Pancreas (tissue), 10 donors: ENCODE measurements at regions not wholly inside any gene's neighbourhood (a gene's known extent, or its start where the extent isn't known, plus 50 kb on each side); places are given as distances from the start of the nearest gene placed in this dataset.

ENCODE experiments used
- ATAC-seq, 4 donors: fragments of 200-7000 bp; cut with Tn5 transposase; one replicate each; pipeline versions ENCODE4 v1.8.0 to v1.9.1; 2020; ENCODE audit warnings: mild to moderate bottlenecking in 4 of 4, moderate library complexity in 4 of 4
- DNase-seq, 6 donors: peaks; one replicate each; pipeline ENCODE4 v3.0.0-alpha.2; 2020
- FAIRE-seq: peaks from 2 replicates; lab custom pipeline; 2012; peaks lifted over from hg19 to GRCh38; lab: Jason Lieb, UNC
- H3K27ac ChIP-seq, 4 donors: fragments of 200-600 bp; sonication (generic); 1 replicate in 3 of 4; 2 replicates in 1 of 4; pipeline versions ENCODE4 v1.5.0 to v1.8.0; 2020
- H3K27me3 ChIP-seq, 4 donors: fragments of 200-600 bp; one replicate each; pipeline ENCODE4 v1.8.0; 2021
- H3K36me3 ChIP-seq, 3 donors: fragments of 200-600 bp; sonication (generic) in 1 of 3; one replicate each; pipeline versions ENCODE4 v1.5.0 to v1.8.0; 2020 to 2021
- H3K4me1 ChIP-seq, 3 donors: fragments of 200-600 bp; one replicate each; pipeline ENCODE4 v1.8.0; 2021
- H3K4me3 ChIP-seq, 4 donors: fragments of 200-600 bp; sonication (generic) in 2 of 4; one replicate each; pipeline versions ENCODE4 v1.5.0 to v1.8.0; 2020 to 2021
- H3K9me3 ChIP-seq, 4 donors: fragments of 200-600 bp; one replicate each; pipeline ENCODE4 v1.8.0; 2021
- whole genome bisulfite sequencing, 2 donors: extraction: QIAGEN DNeasy Blood & Tissue Kit; methylation state at CpG; one replicate each; pipeline ENCODE4 v1.1.7; 2013; 5-methylcytosine and 5-hydroxymethylcytosine counted together
- intact Hi-C, 3 donors: fragments of 100-400 bp; cut with DNase I; formaldehyde crosslinking; loops; one replicate each; pipeline versions ENCODE4 v1.11.1 to v1.14.2; 2022
- TF ChIP-seq, protein P1 (sequence below), 4 donors: fragments of 200-600 bp; sonication (generic) in 3 of 4; IDR thresholded peaks; one replicate each; pipeline versions ENCODE4 v1.5.0 to v1.8.0; 2021; ENCODE audit warnings: antibody characterized with exemption in 4 of 4
- donor health status: healthy with polysubstance abuse.
- donor health status: DM: no; HTN: no; CAD: no; lungs with moderate emphysema.
- donor health status: DM: no; HTN: no; CAD: no.
- donor health status: control.
- donor health status: control.
- donor health status: Bipolar disorder and iron deficiency.
- donor health status: DM: yes; HTN: yes; CAD: no.
- donor health status: DM: no; HTN: no; CAD: no.
- donor health status: DM: no; HTN: no; CAD: no.
- donor health status: DM: yes; HTN: yes; CAD: no.

DNA sequence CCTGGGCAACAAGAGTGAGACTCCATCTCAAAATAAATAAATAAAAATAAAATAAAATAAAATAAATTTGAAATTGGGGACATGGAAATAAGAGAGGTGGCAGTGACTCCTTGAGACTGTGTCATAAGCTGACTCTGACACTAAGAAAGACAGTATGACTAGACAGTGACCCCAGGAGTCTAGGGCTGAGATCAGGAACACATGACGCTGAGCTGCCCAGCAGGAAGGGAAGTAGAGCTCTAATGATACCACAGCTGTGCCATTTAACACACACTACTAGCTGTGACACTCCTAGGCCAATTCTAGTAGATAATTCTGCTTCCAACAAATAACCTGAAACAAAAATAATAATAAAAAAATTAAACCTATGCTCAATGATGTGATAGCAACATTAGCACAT, 293.0 kb downstream of the SEC61B start:
- peaks cover 0 to 2% (median 0%) of the 10 kb centered on the region in 3 donors for H3K4me1 ChIP-seq
- H3K9me3 ChIP-seq: no peaks in the 10 kb centered on the region
- 74 to 91% methylated on average over 1 of the region's 1 CpG for WGBS, 2 donors
- TF ChIP-seq, protein P1, sequence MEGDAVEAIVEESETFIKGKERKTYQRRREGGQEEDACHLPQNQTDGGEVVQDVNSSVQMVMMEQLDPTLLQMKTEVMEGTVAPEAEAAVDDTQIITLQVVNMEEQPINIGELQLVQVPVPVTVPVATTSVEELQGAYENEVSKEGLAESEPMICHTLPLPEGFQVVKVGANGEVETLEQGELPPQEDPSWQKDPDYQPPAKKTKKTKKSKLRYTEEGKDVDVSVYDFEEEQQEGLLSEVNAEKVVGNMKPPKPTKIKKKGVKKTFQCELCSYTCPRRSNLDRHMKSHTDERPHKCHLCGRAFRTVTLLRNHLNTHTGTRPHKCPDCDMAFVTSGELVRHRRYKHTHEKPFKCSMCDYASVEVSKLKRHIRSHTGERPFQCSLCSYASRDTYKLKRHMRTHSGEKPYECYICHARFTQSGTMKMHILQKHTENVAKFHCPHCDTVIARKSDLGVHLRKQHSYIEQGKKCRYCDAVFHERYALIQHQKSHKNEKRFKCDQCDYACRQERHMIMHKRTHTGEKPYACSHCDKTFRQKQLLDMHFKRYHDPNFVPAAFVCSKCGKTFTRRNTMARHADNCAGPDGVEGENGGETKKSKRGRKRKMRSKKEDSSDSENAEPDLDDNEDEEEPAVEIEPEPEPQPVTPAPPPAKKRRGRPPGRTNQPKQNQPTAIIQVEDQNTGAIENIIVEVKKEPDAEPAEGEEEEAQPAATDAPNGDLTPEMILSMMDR (IDR thresholded peaks at IDR 0.05): no peak
- no peak for DNase-seq
- H3K27me3 ChIP-seq: no peaks in the 10 kb centered on the region
- no peak overlapping the region for H3K4me3 ChIP-seq
- no peak for FAIRE-seq
- H3K27ac ChIP-seq: no peak overlapping the region
- intact Hi-C loops: no loop called here
- no peaks in the 10 kb centered on the region for H3K36me3 ChIP-seq
- ATAC-seq: peak in 2 of 4 donors; percentile 49 to 72

DNA sequence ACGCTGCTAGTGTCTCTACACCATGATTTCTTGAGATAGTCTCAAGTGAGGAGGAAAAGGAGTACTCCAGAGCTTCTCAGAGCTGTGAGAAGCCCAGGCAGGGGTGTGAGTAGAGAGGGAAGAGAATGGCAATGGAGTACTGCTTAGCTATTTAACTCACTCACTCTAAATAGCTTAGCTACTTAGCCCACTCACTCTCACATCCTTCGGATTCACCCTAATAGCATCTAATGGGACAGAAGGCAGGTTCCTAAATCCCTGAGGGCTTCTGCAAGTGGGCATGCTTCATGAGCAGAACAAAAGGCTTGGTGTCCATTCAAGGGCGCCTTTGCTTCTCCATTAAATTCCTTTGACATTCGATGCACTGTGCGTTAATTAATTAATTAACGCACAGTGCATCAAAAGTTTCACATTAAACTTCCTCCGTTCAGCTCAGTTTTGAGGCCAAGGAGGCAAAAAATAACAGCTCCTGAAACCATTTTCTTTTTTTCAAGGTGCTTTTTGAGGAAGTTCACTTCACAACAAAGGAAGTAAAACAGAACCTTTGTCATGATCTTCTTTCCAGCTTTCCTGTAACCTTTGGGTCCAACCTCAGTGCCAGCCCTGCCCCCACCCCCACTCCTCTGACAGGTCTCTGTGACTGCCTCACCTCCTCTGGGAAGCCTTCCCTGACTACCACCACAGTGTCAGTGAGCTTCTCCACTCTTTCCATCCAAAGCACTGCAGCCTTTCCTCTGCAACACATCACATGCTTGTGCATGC, 294.0 kb downstream of the SEC61B start:
- Histone ChIP-seq H3K9me3 (no peaks in the 10 kb centered on the region), H3K4me3 (no peak overlapping the region), H3K27ac (no peak overlapping the region), H3K27me3 (no peaks in the 10 kb centered on the region), H3K4me1 (no peaks in the 10 kb centered on the region), H3K36me3 (no peaks in the 10 kb centered on the region)
- intact Hi-C loops: no loop called here
- 89 to 93% methylated on average over 7 of the region's 7 CpGs for WGBS, 2 donors
- DNase-seq (no peak), ATAC-seq (no peak), FAIRE-seq (no peak)
- TF ChIP-seq, protein P1 (IDR thresholded peaks at IDR 0.05): no peak

DNA sequence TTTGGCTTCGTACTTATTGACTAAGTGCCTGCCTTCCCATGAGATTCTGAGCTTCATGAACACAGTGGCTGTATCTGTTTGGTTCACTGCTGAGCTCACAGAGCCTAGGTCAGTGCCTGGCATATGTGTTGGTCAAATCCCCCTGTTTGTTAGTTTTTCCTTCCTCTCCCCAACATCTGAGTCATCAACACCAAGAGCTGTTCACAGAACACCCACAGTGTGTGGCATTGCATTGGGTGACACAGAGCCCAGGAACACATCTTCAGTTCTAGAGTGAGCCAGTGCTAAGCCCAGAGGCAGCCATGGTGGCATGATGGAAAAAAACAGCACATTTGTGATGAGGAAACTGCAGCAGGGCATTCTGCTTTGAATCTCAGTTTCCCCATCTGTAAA, 294.6 kb downstream of the SEC61B start:
- TF ChIP-seq, protein P1 (IDR thresholded peaks at IDR 0.05): no peak
- WGBS, 2 donors: 75 to 79% methylated on average over 1 of the region's 1 CpG
- ATAC-seq: no peak

DNA sequence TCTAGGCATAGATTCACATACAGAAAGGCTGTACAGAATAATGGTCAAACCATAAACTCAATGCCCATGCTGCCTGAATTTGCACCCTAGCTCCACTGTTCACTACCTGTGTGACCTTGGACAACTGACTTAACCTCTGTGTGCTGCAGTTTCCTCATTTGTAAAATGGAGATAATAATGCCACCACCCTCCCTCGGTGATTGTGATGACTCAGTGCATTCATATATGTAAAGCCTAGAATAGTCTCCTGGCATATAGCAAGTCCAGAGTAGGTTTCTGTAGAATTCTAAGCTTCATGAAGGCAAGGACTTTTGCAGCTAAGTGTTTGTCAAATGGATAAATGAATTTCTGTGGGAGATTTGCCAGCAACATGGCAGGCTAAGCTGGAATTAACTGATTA, 297.8 kb upstream of the NR4A3 start:
- no peaks in the 10 kb centered on the region for H3K27me3 ChIP-seq
- H3K27ac ChIP-seq: no peak overlapping the region
- no peak for FAIRE-seq
- H3K4me1 ChIP-seq: no peaks in the 10 kb centered on the region
- WGBS, 2 donors: 60 to 66% methylated on average over 1 of the region's 1 CpG
- intact Hi-C loops: no loop called here
- ATAC-seq: no peak
- H3K36me3 ChIP-seq: no peaks in the 10 kb centered on the region
- H3K4me3 ChIP-seq: no peak overlapping the region
- H3K9me3 ChIP-seq: no peaks in the 10 kb centered on the region
- TF ChIP-seq, protein P1 (IDR thresholded peaks at IDR 0.05): no peak
- no peak for DNase-seq

More for the DNA sequence above, 294.6 kb downstream of the SEC61B start:
- Histone ChIP-seq H3K4me1 (no peaks in the 10 kb centered on the region), H3K27ac (no peak overlapping the region), H3K4me3 (no peak overlapping the region), H3K27me3 (no peaks in the 10 kb centered on the region), H3K36me3 (no peaks in the 10 kb centered on the region), H3K9me3 (no peaks in the 10 kb centered on the region)
- intact Hi-C loops: no loop called here
- no peak for DNase-seq
- no peak for FAIRE-seq

DNA sequence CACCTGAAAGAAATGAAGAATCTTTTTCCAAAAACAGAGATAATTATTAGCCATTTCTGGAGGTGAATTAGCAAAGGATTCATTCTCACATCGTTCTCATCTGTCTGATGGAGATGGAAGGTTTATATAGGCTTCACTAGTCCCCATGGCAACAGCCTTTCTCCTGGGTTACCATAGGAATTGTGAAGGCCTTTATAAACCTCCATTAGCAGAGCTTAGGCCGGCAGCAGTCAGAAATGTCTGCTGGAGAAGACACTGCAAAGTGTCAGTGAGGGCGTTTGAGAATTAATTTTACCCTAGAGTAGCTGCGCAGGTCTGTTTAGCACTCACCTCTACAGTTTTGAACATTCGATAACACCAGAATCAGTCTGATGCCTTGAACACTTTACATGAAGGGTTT, 290.4 kb upstream of the NR4A3 start:
- intact Hi-C loops: no loop called here
- FAIRE-seq: no peak
- no peak for ATAC-seq
- no peak for DNase-seq
- WGBS, 2 donors: 74 to 75% methylated on average over 5 of the region's 5 CpGs
- Histone ChIP-seq H3K36me3 (no peaks in the 10 kb centered on the region), H3K9me3 (no peaks in the 10 kb centered on the region), H3K27me3 (no peaks in the 10 kb centered on the region), H3K4me1 (no peaks in the 10 kb centered on the region), H3K4me3 (no peak overlapping the region), H3K27ac (no peak overlapping the region)
- TF ChIP-seq, protein P1 (IDR thresholded peaks at IDR 0.05): no peak
